ENCODE measurements at regions not wholly inside any gene's neighbourhood (a gene's known extent, or its start where the extent isn't known, plus 50 kb on each side); places are given as distances from the start of the nearest gene placed in this dataset.

GRCh38 chr1:201622824-201623223, 83.9 kb downstream of the NAV1 start:
- Mint-ChIP-seq H3K4me1 (no peaks in the 10 kb centered on the region), H3K36me3 (no peaks in the 10 kb centered on the region), H3K4me3 (no peak overlapping the region), H3K27ac (no peak overlapping the region), H3K9me3 (no peaks in the 10 kb centered on the region), H3K27me3 (peaks cover 6% of the 10 kb centered on the region)
- no peak for DNase-seq
- CTCF ChIA-PET: no interaction called here

GRCh38 chr1:201624741-201625225, 85.9 kb downstream of the NAV1 start:
- Mint-ChIP-seq H3K4me1 (no peaks in the 10 kb centered on the region), H3K27me3 (peaks cover 3% of the 10 kb centered on the region), H3K4me3 (no peak overlapping the region), H3K36me3 (no peaks in the 10 kb centered on the region), H3K9me3 (no peaks in the 10 kb centered on the region), H3K27ac (no peak overlapping the region)
- CTCF ChIA-PET: no interaction called here
- no peak for DNase-seq

GRCh38 chr1:201625226-201625761, 86.4 kb downstream of the NAV1 start:
- Mint-ChIP-seq H3K9me3 (no peaks in the 10 kb centered on the region), H3K27ac (no peak overlapping the region), H3K36me3 (no peaks in the 10 kb centered on the region), H3K4me1 (no peaks in the 10 kb centered on the region), H3K27me3 (peaks cover 3% of the 10 kb centered on the region), H3K4me3 (no peak overlapping the region)
- DNase-seq: no peak
- CTCF ChIA-PET: no interaction called here

DNA sequence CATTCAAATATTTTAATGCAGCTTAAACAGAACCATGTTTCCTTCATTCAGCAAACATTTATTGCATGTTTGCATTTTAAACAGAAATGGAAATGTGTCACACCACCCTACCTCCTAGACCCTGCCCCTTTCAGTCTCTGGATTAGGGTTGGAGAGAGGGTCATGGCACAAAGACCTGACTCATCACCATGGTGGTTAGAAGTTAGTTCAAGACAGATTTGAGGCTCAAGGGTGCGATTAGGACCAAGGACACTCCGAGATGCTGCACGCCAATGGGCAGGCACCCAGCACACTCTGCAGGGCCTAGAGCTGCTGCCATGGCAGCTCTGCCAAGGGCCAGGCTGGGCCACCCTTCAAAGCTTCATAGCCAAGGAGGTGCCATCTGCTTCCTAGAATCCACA, 86.9 kb downstream of the NAV1 start:
- CTCF ChIA-PET: no interaction called here
- peaks cover 5% of the 10 kb centered on the region for H3K27me3 Mint-ChIP-seq
- no peak overlapping the region for H3K27ac Mint-ChIP-seq

GRCh38 chr1:201626629-201627275, 87.8 kb downstream of the NAV1 start:
- no peak overlapping the region for H3K27ac Mint-ChIP-seq
- H3K4me1 Mint-ChIP-seq: no peaks in the 10 kb centered on the region
- no peak for DNase-seq
- H3K4me3 Mint-ChIP-seq: no peak overlapping the region
- H3K27me3 Mint-ChIP-seq: peaks cover 10% of the 10 kb centered on the region
- no peaks in the 10 kb centered on the region for H3K9me3 Mint-ChIP-seq
- CTCF ChIA-PET: interaction anchor here (0.6 to 1.4 kb wide), 2 partner anchors 78 to 118 kb away, joined by 3 read pairs; no protein-coding TSS in a partner anchor
- H3K36me3 Mint-ChIP-seq: no peaks in the 10 kb centered on the region

More for the DNA sequence above, 86.9 kb downstream of the NAV1 start:
- H3K4me1 Mint-ChIP-seq: no peaks in the 10 kb centered on the region
- no peaks in the 10 kb centered on the region for H3K36me3 Mint-ChIP-seq
- no peak overlapping the region for H3K4me3 Mint-ChIP-seq
- H3K9me3 Mint-ChIP-seq: no peaks in the 10 kb centered on the region
- no peak for DNase-seq

GRCh38 chr1:201628490-201628889, 89.6 kb downstream of the NAV1 start:
- no peaks in the 10 kb centered on the region for H3K36me3 Mint-ChIP-seq
- no peak for DNase-seq
- no peak overlapping the region for H3K27ac Mint-ChIP-seq
- H3K4me1 Mint-ChIP-seq: no peaks in the 10 kb centered on the region
- no peaks in the 10 kb centered on the region for H3K9me3 Mint-ChIP-seq
- H3K27me3 Mint-ChIP-seq: peaks cover 10% of the 10 kb centered on the region
- CTCF ChIA-PET: interaction anchor here (1.4 kb wide), 1 partner anchor 76 kb away, joined by 3 read pairs; no protein-coding TSS in a partner anchor
- no peak overlapping the region for H3K4me3 Mint-ChIP-seq

DNA sequence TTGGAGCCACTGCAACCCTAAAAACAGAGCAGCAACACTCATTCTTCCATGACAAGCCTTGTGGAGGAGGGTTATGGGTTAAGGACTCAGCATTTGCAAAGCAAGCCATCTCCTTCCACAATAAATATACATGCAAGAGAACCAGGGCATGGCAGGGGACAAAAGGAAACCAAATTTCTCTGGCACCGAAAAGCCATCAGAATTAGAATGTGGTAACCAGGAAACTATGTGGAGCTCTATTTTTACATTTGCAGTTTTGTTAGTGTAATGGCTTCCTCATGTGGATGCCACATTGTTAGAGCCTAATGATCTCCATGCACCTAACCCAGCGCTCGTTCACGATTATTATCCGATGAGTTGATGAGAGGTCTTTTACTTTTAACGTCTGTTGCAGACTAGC, 91.7 kb downstream of the NAV1 start:
- H3K27ac Mint-ChIP-seq: no peak overlapping the region

GRCh38 chr1:201631037-201631436, 92.1 kb downstream of the NAV1 start:
- H3K4me3 Mint-ChIP-seq: no peak overlapping the region
- no peaks in the 10 kb centered on the region for H3K4me1 Mint-ChIP-seq
- CTCF ChIA-PET: no interaction called here
- H3K27me3 Mint-ChIP-seq: peaks cover 10% of the 10 kb centered on the region
- no peaks in the 10 kb centered on the region for H3K36me3 Mint-ChIP-seq
- no peaks in the 10 kb centered on the region for H3K9me3 Mint-ChIP-seq
- no peak overlapping the region for H3K27ac Mint-ChIP-seq
- no peak for DNase-seq

More for the DNA sequence above, 91.7 kb downstream of the NAV1 start:
- Mint-ChIP-seq H3K36me3 (no peaks in the 10 kb centered on the region), H3K27me3 (peaks cover 10% of the 10 kb centered on the region), H3K9me3 (no peaks in the 10 kb centered on the region), H3K4me3 (no peak overlapping the region), H3K4me1 (no peaks in the 10 kb centered on the region)
- CTCF ChIA-PET: no interaction called here
- DNase-seq: no peak

- H3K9me3 Mint-ChIP-seq: no peaks in the 10 kb centered on the region
- DNase-seq: no peak
- H3K4me3 Mint-ChIP-seq: no peak overlapping the region
- CTCF ChIA-PET: no interaction called here
- H3K27me3 Mint-ChIP-seq: peaks cover 10% of the 10 kb centered on the region
- no peaks in the 10 kb centered on the region for H3K4me1 Mint-ChIP-seq
- no peak overlapping the region for H3K27ac Mint-ChIP-seq
- no peaks in the 10 kb centered on the region for H3K36me3 Mint-ChIP-seq
Measured at GRCh38 chr1:201632364-201632952, 93.5 kb downstream of the NAV1 start.

GRCh38 chr1:201633297-201633696, 94.4 kb downstream of the NAV1 start:
- DNase-seq: no peak
- peaks cover 10% of the 10 kb centered on the region for H3K27me3 Mint-ChIP-seq
- no peaks in the 10 kb centered on the region for H3K36me3 Mint-ChIP-seq
- CTCF ChIA-PET: interaction anchor here (1.4 kb wide), 1 partner anchor 20 kb away, joined by 3 read pairs; no protein-coding TSS in a partner anchor
- H3K4me3 Mint-ChIP-seq: no peak overlapping the region
- H3K9me3 Mint-ChIP-seq: no peaks in the 10 kb centered on the region
- no peaks in the 10 kb centered on the region for H3K4me1 Mint-ChIP-seq
- no peak overlapping the region for H3K27ac Mint-ChIP-seq

- CTCF ChIA-PET: interaction anchor here (1.4 kb wide), 1 partner anchor 20 kb away, joined by 3 read pairs; no protein-coding TSS in a partner anchor
- Mint-ChIP-seq H3K36me3 (no peaks in the 10 kb centered on the region), H3K4me1 (no peaks in the 10 kb centered on the region), H3K27ac (no peak overlapping the region), H3K4me3 (no peak overlapping the region), H3K27me3 (peaks cover 10% of the 10 kb centered on the region), H3K9me3 (no peaks in the 10 kb centered on the region)
- DNase-seq: no peak
Measured at GRCh38 chr1:201633811-201634210, 94.9 kb downstream of the NAV1 start.

GRCh38 chr1:201634261-201634660, 95.3 kb downstream of the NAV1 start:
- Mint-ChIP-seq H3K27me3 (peaks cover 9% of the 10 kb centered on the region), H3K36me3 (no peaks in the 10 kb centered on the region), H3K9me3 (no peaks in the 10 kb centered on the region), H3K27ac (no peak overlapping the region), H3K4me1 (no peaks in the 10 kb centered on the region), H3K4me3 (no peak overlapping the region)
- DNase-seq: no peak
- CTCF ChIA-PET: interaction anchor here (1.4 kb wide), 1 partner anchor 19 kb away, joined by 3 read pairs; no protein-coding TSS in a partner anchor

GRCh38 chr1:201636097-201636496, 97.2 kb downstream of the NAV1 start:
- H3K4me1 Mint-ChIP-seq: no peaks in the 10 kb centered on the region
- no peak overlapping the region for H3K27ac Mint-ChIP-seq
- CTCF ChIA-PET: no interaction called here
- DNase-seq: no peak
- peaks cover 10% of the 10 kb centered on the region for H3K27me3 Mint-ChIP-seq
- H3K36me3 Mint-ChIP-seq: no peaks in the 10 kb centered on the region
- H3K9me3 Mint-ChIP-seq: no peaks in the 10 kb centered on the region
- H3K4me3 Mint-ChIP-seq: no peak overlapping the region

GRCh38 chr1:201636510-201636971, 97.6 kb downstream of the NAV1 start:
- H3K9me3 Mint-ChIP-seq: no peaks in the 10 kb centered on the region
- DNase-seq: no peak
- H3K36me3 Mint-ChIP-seq: no peaks in the 10 kb centered on the region
- CTCF ChIA-PET: no interaction called here
- no peaks in the 10 kb centered on the region for H3K4me1 Mint-ChIP-seq
- no peak overlapping the region for H3K27ac Mint-ChIP-seq
- H3K27me3 Mint-ChIP-seq: peaks cover 12% of the 10 kb centered on the region
- no peak overlapping the region for H3K4me3 Mint-ChIP-seq

Data from activated naive CD4-positive, alpha-beta T cell treated with anti-CD3 and anti-CD28 coated beads, Interleukin-2, amount 10 ng/mL, durations not matched to agents 7 days and 5 days (primary cell).